ENCODE measurements at regions not wholly inside any gene's neighbourhood (a gene's known extent, or its start where the extent isn't known, plus 50 kb on each side); places are given as distances from the start of the nearest gene placed in this dataset.

DNA sequence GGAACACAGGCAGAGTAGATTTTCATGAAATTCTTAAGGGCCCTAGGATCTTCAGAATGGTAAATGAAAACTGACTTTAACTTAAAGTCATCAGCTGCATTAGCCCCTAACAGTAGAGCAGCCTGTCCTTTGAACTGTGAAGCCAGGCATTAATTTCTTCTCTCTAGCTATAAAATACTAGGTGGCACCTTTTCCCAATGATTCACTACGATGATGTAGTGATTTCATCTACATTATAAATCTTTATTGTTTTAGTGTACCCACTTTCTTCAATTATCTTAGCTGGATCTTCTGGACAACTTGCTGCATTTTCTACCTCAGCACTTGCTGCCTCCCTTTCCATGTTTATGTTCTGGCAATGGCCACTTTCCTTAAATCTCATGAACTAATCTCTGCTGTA lies 290.5 kb downstream of the NOL4 start:
- DNase-seq (ENCODE audit: extremely low spot score, unreplicated experiment) = no peak
- Mint-ChIP-seq H3K36me3 (ENCODE audit: unreplicated experiment) (no peaks in the 10 kb centered on the region), H3K4me3 (ENCODE audit: unreplicated experiment) (no peak overlapping the region), H3K27ac (ENCODE audit: unreplicated experiment) (no peak overlapping the region), H3K9me3 (ENCODE audit: unreplicated experiment) (peaks cover 13% of the 10 kb centered on the region), H3K4me1 (ENCODE audit: unreplicated experiment) (peaks cover 18% of the 10 kb centered on the region), H3K27me3 (ENCODE audit: unreplicated experiment) (no peaks in the 10 kb centered on the region)
- TF ChIP-seq, protein P1, sequence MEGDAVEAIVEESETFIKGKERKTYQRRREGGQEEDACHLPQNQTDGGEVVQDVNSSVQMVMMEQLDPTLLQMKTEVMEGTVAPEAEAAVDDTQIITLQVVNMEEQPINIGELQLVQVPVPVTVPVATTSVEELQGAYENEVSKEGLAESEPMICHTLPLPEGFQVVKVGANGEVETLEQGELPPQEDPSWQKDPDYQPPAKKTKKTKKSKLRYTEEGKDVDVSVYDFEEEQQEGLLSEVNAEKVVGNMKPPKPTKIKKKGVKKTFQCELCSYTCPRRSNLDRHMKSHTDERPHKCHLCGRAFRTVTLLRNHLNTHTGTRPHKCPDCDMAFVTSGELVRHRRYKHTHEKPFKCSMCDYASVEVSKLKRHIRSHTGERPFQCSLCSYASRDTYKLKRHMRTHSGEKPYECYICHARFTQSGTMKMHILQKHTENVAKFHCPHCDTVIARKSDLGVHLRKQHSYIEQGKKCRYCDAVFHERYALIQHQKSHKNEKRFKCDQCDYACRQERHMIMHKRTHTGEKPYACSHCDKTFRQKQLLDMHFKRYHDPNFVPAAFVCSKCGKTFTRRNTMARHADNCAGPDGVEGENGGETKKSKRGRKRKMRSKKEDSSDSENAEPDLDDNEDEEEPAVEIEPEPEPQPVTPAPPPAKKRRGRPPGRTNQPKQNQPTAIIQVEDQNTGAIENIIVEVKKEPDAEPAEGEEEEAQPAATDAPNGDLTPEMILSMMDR (IDR thresholded peaks at IDR 0.05) = no peak

DNA sequence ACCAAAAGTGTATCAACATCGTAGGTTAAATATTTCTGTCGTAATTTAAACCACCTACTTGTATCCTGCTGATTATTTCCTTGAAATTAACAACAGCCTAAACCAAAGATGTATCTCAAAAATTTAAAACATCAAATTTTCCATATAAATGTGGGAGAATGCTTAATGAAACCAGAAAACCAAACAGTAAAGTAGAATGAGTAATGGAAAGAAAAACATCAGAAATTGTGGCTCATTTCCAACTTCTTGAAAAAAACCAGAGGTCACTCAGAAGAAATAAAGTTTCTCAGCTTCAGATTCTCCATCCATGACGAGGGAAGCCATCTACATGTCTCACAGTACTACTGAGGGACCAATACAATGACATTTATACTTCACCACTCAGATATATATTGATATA lies 296.5 kb downstream of the NOL4 start:
- Mint-ChIP-seq H3K27ac (ENCODE audit: unreplicated experiment) (peak overlapping the region; percentile 94), H3K9me3 (ENCODE audit: unreplicated experiment) (no peaks in the 10 kb centered on the region), H3K4me3 (ENCODE audit: unreplicated experiment) (no peak overlapping the region), H3K4me1 (ENCODE audit: unreplicated experiment) (peaks cover 48% of the 10 kb centered on the region), H3K27me3 (ENCODE audit: unreplicated experiment) (no peaks in the 10 kb centered on the region), H3K36me3 (ENCODE audit: unreplicated experiment) (peaks cover 2% of the 10 kb centered on the region)
- TF ChIP-seq, protein P1 (IDR thresholded peaks at IDR 0.05) = no peak
- no peak for DNase-seq (ENCODE audit: extremely low spot score, unreplicated experiment)

DNA sequence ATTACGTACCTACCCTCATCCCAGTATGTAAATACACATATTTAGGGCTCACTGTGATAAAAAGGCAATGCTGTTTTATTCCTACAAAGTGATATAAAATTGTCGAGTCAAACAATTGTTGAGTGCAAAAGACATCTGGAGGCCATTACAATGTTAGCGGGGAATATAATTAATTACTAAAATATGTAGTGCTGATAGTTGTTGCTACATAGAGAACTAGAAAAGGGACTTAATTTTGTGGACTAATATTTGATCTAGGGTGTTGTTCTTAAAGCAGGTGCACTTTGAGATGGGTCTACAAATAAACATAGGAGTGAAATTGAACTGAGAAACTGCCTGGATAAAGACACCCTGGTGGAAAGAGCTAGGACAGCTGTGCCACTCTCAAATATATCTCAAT lies 300.1 kb downstream of the NOL4 start:
- H3K4me3 Mint-ChIP-seq (ENCODE audit: unreplicated experiment) = no peak overlapping the region
- DNase-seq (ENCODE audit: extremely low spot score, unreplicated experiment) = no peak
- H3K27me3 Mint-ChIP-seq (ENCODE audit: unreplicated experiment) = no peaks in the 10 kb centered on the region
- peaks cover 2% of the 10 kb centered on the region for H3K36me3 Mint-ChIP-seq (ENCODE audit: unreplicated experiment)
- no peaks in the 10 kb centered on the region for H3K9me3 Mint-ChIP-seq (ENCODE audit: unreplicated experiment)
- peaks cover 34% of the 10 kb centered on the region for H3K4me1 Mint-ChIP-seq (ENCODE audit: unreplicated experiment)
- H3K27ac Mint-ChIP-seq (ENCODE audit: unreplicated experiment) = no peak overlapping the region
- TF ChIP-seq, protein P1 (IDR thresholded peaks at IDR 0.05) = no peak

DNA sequence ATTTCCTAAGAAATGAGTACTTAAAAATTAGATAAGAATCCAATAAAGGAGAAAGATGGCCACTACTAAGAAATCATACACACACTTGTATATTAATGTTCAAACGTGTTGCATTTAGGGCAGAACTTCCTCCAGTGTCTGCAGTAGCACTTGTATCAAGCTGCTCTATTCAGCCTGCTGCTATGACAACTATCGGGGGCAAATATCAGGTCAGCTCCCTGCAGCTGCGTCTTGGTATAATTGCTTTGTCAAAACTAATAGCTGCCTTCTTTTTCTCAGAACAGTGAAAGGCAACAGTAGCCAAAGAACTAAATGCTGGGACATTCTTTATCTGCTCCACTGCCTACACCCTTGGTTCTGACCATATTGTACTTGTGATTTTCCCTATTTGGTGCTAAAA lies 300.7 kb downstream of the NOL4 start:
- TF ChIP-seq, protein P1 (IDR thresholded peaks at IDR 0.05) = no peak
- Mint-ChIP-seq H3K4me1 (ENCODE audit: unreplicated experiment) (peaks cover 28% of the 10 kb centered on the region), H3K36me3 (ENCODE audit: unreplicated experiment) (peaks cover 2% of the 10 kb centered on the region)

DNA sequence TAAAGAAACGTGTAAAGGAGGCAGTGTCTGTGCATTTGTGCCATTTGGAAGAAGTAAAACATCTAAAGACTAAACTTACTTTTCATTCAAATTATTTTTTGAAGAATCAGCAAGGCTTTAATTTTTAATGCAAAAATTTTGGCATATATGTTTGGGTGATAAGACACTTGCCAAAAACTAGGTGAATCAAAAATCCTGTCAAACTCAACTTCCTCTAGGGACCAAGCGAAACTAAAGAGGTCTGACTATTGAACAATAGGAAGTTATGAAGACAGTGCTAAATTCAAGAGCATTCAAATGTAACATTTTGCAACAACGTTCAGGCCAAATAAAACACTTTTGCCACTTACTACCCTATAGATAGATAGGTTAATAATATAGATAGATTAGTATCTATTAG lies 306.1 kb downstream of the NOL4 start:
- Mint-ChIP-seq H3K27me3 (ENCODE audit: unreplicated experiment) (no peaks in the 10 kb centered on the region), H3K36me3 (ENCODE audit: unreplicated experiment) (no peaks in the 10 kb centered on the region), H3K9me3 (ENCODE audit: unreplicated experiment) (peaks cover 10% of the 10 kb centered on the region), H3K4me1 (ENCODE audit: unreplicated experiment) (no peaks in the 10 kb centered on the region), H3K27ac (ENCODE audit: unreplicated experiment) (no peak overlapping the region), H3K4me3 (ENCODE audit: unreplicated experiment) (no peak overlapping the region)
- DNase-seq (ENCODE audit: extremely low spot score, unreplicated experiment) = no peak
- TF ChIP-seq, protein P1 (IDR thresholded peaks at IDR 0.05) = no peak

More for the DNA sequence above, 300.7 kb downstream of the NOL4 start:
- Mint-ChIP-seq H3K9me3 (ENCODE audit: unreplicated experiment) (no peaks in the 10 kb centered on the region), H3K4me3 (ENCODE audit: unreplicated experiment) (no peak overlapping the region), H3K27ac (ENCODE audit: unreplicated experiment) (no peak overlapping the region), H3K27me3 (ENCODE audit: unreplicated experiment) (no peaks in the 10 kb centered on the region)
- DNase-seq (ENCODE audit: extremely low spot score, unreplicated experiment) = no peak

Measured in osteocyte (in vitro differentiated cells).